Upper lobe of left lung (tissue), 4 donors: ENCODE measurements at regions not wholly inside any gene's neighbourhood (a gene's known extent, or its start where the extent isn't known, plus 50 kb on each side); places are given as distances from the start of the nearest gene placed in this dataset.

ENCODE experiments used
- POLR2AphosphoS5 ChIP-seq, 2 donors: sonication (generic); formaldehyde crosslinking; IDR thresholded peaks; one replicate each; pipeline ENCODE4 v1.5.1; 2017; ENCODE audit warnings: antibody characterized with exemption in 2 of 2
- TF ChIP-seq, protein P1 (sequence below), 6 experiments: fragments of 450-650 bp in 4 of 6; fragments of 200-600 bp in 2 of 6; sonication (generic) in 2 of 6; IDR thresholded peaks; one replicate each; pipeline ENCODE4 v1.5.1; 2016 to 2019; ENCODE audit warnings: antibody characterized with exemption in 6 of 6

DNA sequence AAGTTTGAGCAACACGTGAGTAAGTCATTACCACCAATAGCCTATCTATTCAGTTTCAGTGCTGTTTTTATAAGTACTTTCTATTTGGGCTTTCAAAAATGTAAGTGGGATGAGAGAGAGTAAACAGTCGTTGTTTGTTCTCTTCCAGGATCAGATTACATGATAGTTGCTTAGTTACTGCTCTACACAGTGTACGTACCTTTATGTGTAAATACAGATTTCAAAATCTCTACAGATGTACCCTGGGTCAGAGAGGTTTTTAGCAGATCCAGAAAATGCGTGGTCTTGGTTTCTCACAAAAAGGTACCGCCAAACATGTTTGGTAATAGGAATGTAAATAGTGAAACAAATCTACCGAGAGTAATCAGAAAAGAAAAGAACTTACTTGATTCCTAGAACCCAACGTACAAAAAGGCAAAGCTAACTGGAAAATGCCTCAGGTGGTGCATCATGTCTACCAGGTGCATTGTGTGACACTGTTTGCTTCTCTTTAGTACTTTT, 421.1 kb downstream of the BCKDHB start:
- TF ChIP-seq, protein P1, sequence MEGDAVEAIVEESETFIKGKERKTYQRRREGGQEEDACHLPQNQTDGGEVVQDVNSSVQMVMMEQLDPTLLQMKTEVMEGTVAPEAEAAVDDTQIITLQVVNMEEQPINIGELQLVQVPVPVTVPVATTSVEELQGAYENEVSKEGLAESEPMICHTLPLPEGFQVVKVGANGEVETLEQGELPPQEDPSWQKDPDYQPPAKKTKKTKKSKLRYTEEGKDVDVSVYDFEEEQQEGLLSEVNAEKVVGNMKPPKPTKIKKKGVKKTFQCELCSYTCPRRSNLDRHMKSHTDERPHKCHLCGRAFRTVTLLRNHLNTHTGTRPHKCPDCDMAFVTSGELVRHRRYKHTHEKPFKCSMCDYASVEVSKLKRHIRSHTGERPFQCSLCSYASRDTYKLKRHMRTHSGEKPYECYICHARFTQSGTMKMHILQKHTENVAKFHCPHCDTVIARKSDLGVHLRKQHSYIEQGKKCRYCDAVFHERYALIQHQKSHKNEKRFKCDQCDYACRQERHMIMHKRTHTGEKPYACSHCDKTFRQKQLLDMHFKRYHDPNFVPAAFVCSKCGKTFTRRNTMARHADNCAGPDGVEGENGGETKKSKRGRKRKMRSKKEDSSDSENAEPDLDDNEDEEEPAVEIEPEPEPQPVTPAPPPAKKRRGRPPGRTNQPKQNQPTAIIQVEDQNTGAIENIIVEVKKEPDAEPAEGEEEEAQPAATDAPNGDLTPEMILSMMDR (IDR thresholded peaks at IDR 0.05): no peak
- TF ChIP-seq POLR2AphosphoS5 (IDR thresholded peaks at IDR 0.05): no peak
